ENCODE measurements at regions not wholly inside any gene's neighbourhood (a gene's known extent, or its start where the extent isn't known, plus 50 kb on each side); places are given as distances from the start of the nearest gene placed in this dataset.

GRCh38 chr2:82498777-82499443, 1960.2 kb downstream of the SUCLG1 start:
- no peaks in the 10 kb centered on the region for H3K4me1 Mint-ChIP-seq (ENCODE audit: low read depth)
- H3K36me3 Mint-ChIP-seq (ENCODE audit: low read depth) = no peaks in the 10 kb centered on the region
- H3K9me3 Mint-ChIP-seq (ENCODE audit: low read depth) = peaks cover 32% of the 10 kb centered on the region

DNA sequence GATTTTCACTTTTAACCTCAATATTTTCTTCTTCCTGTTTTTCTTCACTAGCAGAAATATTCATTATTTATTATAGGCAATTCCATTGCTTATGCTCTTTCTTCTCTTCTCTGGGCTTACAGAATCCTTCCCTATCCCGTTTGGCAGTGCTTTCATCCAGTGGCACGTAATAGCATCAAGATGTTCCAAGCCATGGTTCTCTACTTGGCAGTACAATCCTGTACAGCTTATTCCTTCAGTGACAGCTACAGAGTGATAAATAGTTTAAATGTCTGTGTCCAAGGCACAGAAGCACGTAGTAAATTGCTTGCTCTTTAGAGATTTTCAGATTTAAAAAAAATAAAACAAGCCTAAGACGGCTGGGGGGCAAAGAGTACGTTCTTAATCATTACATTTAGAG, 1964.3 kb downstream of the SUCLG1 start:
- Mint-ChIP-seq H3K36me3 (ENCODE audit: low read depth) (no peaks in the 10 kb centered on the region), H3K4me3 (ENCODE audit: unreplicated experiment) (no peak overlapping the region), H3K27me3 (ENCODE audit: low read depth) (no peaks in the 10 kb centered on the region), H3K27ac (ENCODE audit: unreplicated experiment) (no peak overlapping the region), H3K4me1 (ENCODE audit: low read depth) (no peaks in the 10 kb centered on the region), H3K9me3 (ENCODE audit: low read depth) (peaks cover 4% of the 10 kb centered on the region)
- TF ChIP-seq, protein P1, sequence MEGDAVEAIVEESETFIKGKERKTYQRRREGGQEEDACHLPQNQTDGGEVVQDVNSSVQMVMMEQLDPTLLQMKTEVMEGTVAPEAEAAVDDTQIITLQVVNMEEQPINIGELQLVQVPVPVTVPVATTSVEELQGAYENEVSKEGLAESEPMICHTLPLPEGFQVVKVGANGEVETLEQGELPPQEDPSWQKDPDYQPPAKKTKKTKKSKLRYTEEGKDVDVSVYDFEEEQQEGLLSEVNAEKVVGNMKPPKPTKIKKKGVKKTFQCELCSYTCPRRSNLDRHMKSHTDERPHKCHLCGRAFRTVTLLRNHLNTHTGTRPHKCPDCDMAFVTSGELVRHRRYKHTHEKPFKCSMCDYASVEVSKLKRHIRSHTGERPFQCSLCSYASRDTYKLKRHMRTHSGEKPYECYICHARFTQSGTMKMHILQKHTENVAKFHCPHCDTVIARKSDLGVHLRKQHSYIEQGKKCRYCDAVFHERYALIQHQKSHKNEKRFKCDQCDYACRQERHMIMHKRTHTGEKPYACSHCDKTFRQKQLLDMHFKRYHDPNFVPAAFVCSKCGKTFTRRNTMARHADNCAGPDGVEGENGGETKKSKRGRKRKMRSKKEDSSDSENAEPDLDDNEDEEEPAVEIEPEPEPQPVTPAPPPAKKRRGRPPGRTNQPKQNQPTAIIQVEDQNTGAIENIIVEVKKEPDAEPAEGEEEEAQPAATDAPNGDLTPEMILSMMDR (IDR thresholded peaks at IDR 0.05) = no peak
- no peak for DNase-seq (ENCODE audit: low spot score)

More at GRCh38 chr2:82498777-82499443, 1960.2 kb downstream of the SUCLG1 start:
- no peak for DNase-seq (ENCODE audit: low spot score)
- Mint-ChIP-seq H3K27me3 (ENCODE audit: low read depth) (no peaks in the 10 kb centered on the region), H3K4me3 (ENCODE audit: unreplicated experiment) (no peak overlapping the region), H3K27ac (ENCODE audit: unreplicated experiment) (no peak overlapping the region)
- TF ChIP-seq, protein P1 (IDR thresholded peaks at IDR 0.05) = no peak

- Mint-ChIP-seq H3K27me3 (ENCODE audit: low read depth) (no peaks in the 10 kb centered on the region), H3K36me3 (ENCODE audit: low read depth) (no peaks in the 10 kb centered on the region), H3K9me3 (ENCODE audit: low read depth) (peaks cover 4% of the 10 kb centered on the region), H3K4me1 (ENCODE audit: low read depth) (no peaks in the 10 kb centered on the region), H3K4me3 (ENCODE audit: unreplicated experiment) (no peak overlapping the region), H3K27ac (ENCODE audit: unreplicated experiment) (no peak overlapping the region)
- no peak for DNase-seq (ENCODE audit: low spot score)
- TF ChIP-seq, protein P1 (IDR thresholded peaks at IDR 0.05) = no peak
Observed at GRCh38 chr2:82491591-82491990, 1967.5 kb downstream of the SUCLG1 start.

- no peaks in the 10 kb centered on the region for H3K27me3 Mint-ChIP-seq (ENCODE audit: low read depth)
- TF ChIP-seq, protein P1 (IDR thresholded peaks at IDR 0.05) = no peak
- no peaks in the 10 kb centered on the region for H3K36me3 Mint-ChIP-seq (ENCODE audit: low read depth)
- peaks cover 4% of the 10 kb centered on the region for H3K9me3 Mint-ChIP-seq (ENCODE audit: low read depth)
- no peak overlapping the region for H3K4me3 Mint-ChIP-seq (ENCODE audit: unreplicated experiment)
- H3K4me1 Mint-ChIP-seq (ENCODE audit: low read depth) = no peaks in the 10 kb centered on the region
- H3K27ac Mint-ChIP-seq (ENCODE audit: unreplicated experiment) = no peak overlapping the region
- no peak for DNase-seq (ENCODE audit: low spot score)
Observed at GRCh38 chr2:82487354-82487753, 1971.7 kb downstream of the SUCLG1 start.

DNA sequence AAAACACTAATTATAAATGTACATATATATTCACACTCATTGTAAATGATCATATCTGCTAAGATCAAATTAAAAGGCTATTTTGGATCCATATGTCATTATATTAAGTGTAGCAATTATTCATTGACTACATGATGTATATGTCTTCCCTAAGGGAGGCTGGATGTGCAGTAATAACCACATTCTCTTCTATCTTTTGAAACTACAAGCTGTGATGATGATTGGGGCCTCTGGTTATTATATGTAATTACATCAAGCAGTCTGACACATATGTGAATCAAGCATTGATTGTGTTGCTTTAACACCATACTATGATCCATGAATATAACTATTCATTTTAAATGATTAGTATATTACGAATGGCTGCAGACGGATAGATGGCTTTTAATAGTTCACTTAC, 1973.4 kb downstream of the SUCLG1 start:
- TF ChIP-seq, protein P1 (IDR thresholded peaks at IDR 0.05) = no peak
- no peaks in the 10 kb centered on the region for H3K9me3 Mint-ChIP-seq (ENCODE audit: low read depth)
- H3K4me1 Mint-ChIP-seq (ENCODE audit: low read depth) = no peaks in the 10 kb centered on the region
- H3K27me3 Mint-ChIP-seq (ENCODE audit: low read depth) = peaks cover 1% of the 10 kb centered on the region
- no peak overlapping the region for H3K4me3 Mint-ChIP-seq (ENCODE audit: unreplicated experiment)
- H3K27ac Mint-ChIP-seq (ENCODE audit: unreplicated experiment) = no peak overlapping the region
- no peak for DNase-seq (ENCODE audit: low spot score)
- no peaks in the 10 kb centered on the region for H3K36me3 Mint-ChIP-seq (ENCODE audit: low read depth)

Data from chondrocyte (in vitro differentiated cells).